Stimulated activated CD4-positive, alpha-beta T cell treated with anti-CD3 and anti-CD28 coated beads, TNF-alpha, amount 100 ng/mL, for 24 hours (primary cell): ENCODE measurements at regions not wholly inside any gene's neighbourhood (a gene's known extent, or its start where the extent isn't known, plus 50 kb on each side); places are given as distances from the start of the nearest gene placed in this dataset.
"Not testable (repeated sequence)": the region's sequence is repeated elsewhere in the genome, so short reads cannot be mapped to it uniquely, and the experiment has no call there.

Experiments
- DNase-seq, 3 experiments: peaks; one replicate each; pipeline ENCODE4 v3.0.0-alpha.2; 2020; ENCODE audit warnings: low read depth in 3 of 3

DNA sequence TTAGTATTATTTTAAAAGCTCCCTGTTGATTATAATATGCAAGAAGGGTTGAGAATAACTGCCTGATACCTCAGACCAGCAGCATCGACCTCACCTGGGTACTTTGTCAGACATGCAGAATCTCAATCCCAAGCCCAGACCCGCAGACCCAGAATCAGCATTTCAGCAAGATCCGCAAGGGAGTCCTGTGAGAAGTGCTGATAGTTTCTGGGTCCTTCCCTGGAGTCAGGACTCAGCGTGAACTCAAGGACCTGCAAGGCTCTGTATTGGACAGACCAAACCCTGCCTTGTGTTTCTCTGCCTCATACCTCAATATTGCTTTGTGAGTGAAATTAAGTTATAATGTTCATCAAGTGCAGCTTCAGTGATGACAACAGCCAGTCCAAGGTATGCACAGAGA, 149.5 kb upstream of the NPY start:
- DNase-seq = no peak

DNA sequence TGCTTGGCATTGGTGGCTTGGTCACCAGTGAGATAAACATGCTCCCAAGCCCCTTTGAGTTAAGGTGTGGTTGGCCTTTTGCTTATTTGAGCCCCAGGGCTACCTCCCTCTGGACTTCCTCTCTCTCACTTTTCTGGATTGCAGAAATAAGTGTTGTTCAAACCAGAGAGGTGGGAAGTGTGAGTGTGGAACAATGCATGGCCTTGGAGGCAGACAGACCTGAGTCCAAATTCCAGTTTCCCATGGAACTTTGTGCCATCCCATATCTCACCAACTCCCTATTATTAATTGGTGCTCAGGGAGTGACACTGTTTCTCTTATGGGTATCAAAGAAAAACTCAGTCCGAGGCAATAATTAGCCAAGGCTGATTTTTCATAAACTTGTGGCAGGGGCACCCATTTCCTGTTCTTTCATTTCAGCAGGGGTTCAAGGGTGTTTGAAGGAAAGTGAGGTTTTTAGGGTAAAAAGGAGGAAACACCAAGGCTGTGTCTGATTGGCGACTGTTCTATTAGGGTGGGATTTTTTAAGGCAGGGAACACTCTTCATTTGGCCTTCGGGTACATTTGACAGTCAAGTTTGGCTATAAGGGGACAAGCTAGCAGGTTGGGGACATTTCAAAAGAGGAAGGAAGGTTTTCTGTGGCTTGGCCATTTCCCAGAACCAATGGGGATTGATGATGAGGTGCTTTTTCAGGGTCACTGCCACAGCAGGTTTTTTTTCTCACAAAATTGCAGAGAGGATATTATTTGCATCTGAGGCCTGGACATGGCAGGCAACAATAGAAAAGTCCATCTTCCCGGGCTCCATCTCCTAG, 148.8 kb upstream of the NPY start:
- DNase-seq = no peak

DNA sequence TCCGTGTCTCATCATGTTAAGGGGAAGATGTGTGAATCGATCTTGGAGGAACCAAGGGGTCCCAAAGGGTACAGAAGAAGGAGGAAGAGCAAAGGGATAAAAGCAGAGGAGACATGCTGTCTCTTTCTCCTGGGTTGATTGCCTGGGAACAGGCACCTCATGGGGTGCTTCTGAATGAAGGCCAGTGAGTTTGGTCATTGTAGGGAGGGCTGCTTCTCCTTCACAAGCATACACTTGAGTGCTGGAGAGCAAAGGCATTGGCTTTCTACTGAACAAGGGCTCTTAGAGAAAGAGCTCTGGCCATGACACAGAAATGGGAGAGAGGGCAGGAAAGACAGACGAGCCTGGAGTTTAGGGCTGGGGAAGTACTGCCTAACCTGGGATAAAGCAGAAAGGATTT, 146.7 kb upstream of the NPY start:
- no peak for DNase-seq

DNA sequence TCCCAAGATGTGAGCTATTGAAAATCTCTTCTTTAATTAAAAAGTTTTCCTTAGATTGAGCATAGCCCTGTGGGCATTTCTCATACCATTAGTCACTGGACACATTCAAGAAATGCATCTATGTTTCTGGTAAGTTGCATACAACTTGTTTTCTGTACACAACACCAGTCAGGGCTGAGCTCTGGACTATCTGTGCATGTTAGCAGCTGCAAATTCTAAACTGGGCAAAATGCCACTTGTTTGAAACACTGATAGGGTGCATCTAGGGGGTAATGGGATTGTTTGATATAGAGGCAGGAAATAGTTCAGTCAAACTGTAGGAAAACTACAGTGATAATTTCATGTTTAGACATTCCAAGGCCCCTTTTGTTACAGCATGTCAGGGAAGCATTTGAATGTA, 145.6 kb upstream of the NPY start:
- no peak for DNase-seq

DNA sequence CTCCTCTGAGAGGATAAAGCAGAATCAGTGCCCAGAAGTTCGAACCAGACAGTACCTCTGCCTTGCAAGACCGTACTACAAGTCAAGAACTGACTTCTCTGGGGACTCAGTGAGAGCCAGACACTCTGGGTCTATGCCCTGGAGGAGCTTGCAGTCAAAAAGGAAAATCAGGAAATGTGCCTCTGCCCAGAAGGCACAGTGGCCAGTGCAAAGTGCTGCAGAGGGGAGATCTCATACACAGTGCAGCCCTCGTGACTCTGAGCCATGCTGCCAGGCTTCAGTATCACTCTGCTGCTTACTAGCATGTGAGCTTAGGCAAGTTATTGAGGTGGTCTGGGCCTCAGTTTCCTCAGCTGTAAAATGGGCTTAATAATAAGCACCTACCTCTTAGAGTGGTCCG, 144.0 kb upstream of the NPY start:
- no peak for DNase-seq

DNA sequence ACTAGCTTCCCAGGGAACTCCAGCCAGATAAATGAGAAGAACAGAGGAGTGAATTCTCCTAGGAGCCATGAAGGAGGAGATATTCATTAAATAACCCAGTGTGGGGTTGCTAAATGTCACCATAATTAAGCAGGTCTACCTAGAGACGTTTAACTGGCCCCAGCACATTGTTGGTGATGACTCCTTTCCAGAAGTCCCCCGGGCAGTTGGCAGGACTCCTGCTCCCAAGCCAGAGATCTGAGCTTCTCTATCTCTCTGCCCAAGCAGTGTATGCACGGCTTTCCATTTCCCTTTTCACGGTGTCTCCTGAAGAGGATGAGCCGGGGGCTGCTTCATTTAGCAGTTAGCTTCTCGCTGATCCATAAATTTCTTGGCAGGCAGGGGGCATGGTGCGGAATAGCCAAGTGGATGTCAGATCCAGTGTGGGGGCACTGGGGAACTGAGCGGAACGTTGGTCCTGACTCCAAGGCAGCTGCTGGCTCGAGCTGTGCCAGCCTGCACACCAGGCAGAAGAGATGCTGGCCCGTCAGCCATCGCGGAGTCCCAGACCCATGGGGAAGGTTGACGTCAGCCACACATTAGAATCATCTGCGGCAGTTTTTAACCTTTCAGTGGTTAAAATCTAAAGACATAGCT, 142.0 kb upstream of the NPY start:
- DNase-seq = no peak

DNA sequence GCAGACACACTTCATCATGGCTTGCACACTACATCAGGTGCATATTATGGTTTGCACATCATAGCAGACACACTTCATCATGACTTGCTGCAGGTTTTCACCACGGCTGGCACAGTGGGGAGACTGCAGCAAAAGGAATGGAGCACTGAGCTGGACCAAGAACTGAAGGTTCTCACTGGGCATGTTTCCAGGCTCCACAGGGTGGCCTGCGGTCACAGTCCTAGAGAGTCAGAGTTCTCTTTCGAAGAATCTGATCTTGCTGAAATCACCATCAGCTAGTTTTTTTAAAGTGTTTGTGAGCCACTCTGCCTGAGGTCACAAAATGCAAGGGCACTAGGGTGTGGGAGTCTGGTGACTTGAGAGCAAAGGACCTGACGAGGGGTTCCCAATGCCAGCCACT, 140.4 kb upstream of the NPY start:
- no peak for DNase-seq

DNA sequence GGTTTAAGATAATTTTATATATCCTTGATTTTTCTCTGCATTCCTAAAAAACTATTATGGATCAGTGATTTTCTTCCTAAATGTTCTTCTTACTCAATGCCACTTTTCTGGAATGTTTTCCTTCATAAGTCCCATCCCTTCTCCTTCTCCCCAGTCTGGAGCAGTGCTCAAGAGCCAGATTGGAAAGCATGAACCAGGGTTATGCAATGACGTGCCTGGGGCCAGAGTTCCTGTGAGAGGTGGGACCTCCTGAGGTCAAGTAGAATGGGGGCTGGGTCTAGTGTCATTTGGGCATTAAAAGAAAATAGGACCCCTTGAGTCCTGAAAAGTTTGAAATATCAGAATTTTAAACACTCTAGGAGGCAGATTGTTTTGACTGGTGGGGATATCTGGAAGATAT, 132.0 kb upstream of the NPY start:
- no peak for DNase-seq

DNA sequence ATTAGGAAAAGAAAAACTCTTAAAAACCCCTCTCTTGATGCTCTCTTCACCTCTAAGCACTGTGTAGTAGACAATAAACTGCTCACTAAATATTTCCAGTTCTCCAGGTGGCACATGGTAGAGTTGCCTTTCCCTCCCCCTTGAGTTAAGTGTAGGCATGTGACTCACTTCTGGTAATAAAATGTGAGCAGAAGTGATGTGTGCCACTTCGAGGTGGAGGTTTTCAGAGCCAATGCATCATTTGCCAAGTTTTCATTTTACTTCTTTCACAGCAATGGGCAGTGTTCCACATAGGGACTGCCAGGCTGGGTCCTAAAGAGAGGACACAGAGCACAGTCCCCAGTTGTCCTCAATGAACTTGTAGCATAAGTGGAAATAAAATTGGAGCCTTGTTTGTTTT, 131.6 kb upstream of the NPY start:
- no peak for DNase-seq

DNA sequence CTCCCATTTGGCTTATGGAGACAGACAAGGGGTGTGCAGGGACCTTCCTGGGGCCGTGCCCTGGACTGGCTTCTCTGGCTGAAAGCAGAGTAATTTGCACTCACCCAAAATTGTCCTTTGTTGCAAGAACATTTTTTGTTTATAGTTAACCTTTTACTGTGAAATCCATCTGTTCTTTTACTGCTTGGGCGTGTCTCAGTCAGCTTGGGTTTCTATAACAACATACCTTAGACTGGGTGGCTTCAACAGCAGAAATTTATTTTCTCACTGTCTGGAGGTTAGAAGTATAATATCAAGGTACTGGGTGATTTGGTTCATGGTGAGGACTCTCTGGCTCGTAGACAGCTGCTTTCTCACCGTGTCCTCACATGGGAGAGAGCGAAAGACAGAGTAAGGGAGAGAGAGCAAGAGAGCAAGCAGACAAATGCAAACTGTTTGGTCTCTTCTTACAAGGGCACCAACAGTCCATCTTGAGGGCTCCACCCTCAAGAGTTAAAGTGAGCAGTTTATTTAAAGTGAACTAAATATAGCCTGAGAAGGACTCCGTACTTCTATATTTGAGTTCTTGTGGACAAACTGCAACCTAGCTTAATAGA, 131.0 kb upstream of the NPY start:
- DNase-seq = no peak

DNA sequence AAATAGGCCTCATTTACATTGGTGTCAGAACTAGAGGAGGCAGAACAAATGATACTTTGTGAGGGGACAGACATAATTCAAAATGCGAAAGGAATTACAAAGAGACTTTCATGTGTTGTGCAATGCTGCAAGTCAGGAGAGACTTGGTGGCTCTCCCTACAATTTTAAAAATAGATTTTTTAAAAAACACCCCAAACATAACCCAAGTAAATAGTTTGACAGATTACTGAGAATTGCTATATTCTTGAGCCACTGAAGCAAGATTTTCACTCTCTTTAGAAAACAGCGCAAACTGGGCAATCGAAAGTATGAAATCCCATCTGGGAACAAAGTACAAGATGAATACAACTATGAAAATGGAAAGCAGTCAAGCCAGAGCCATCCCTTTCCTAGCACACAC, 126.3 kb upstream of the NPY start:
- DNase-seq = no peak

DNA sequence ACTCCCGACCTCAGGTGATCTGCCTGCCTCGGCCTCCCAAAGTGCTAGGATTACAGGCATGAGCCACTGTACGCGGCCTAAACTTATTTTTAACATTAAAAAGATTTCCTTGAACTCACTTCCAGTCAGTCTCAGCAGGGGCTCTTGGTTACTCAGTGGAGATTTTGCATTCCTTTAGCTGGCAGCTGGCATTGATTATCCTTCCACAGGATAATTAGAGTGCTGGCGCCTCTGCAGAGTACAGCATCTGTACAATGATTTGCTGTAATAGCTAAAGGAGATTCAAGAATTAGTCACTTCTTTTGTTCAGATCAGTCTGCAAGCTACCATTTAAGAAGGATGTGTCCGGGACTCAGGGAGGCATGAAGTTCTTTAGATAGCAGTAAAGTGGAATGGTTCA, 125.0 kb upstream of the NPY start:
- no peak for DNase-seq

DNA sequence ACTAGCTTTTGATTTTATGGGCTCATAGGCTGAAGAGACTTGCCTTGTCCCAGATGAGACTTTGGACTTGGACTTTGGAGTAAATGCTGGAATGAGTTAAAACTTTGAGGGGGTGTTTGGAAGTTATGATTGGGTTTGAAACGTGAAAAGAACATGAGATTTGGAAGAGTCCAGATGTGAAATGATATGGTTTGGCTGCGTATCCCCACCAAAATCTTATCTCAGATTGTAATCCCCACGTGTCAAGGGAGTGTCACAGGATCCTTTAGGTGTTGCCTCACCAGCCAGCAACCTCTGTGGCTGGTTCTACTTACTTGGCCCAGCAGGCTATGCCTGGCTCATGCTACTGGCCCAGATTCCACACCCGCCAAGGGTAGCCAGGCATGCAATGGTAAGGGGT, 119.6 kb upstream of the NPY start:
- DNase-seq = no peak

DNA sequence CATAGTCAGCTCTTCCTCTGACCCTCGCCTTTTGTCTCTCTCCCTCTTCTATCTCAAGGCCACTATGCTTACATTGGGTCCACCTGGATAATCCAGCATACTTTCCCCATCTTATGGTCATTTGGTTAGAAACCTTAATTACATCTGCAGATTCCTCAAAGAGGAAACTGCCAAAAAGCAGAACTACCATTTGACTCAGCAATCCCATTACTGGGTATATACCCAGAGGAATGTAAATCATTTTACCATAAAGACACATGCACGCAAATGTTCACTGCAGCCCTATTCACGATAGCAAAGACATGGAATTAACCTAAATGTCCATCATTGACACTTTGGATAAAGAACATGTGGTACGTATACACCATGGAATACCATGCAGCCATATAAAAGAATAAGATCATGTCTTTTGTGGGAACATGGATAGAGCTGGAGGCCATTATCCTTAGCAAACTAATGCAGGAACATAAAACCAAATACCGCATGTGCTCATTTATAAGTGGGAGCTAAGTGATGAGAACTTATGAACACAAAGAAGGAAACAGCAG, 114.8 kb upstream of the NPY start:
- no peak for DNase-seq

DNA sequence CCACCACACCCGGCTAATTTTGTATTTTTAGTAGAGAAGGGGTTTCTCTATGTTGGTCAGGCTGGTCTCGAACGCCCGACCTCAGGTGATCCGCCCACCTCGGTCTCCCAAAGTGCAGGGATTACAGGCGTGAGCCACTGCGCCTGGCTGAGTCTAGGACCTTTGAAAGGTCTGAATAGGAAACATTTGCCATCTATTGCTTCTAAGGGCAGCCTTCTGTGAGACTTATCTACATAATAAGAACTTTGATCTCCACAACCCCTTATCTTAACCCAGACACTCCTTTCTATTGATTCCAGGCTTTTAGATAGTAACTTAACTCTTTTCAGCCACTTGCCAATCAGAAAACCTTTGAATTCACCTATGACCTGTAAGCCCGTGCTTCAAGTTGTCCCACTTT, 112.0 kb upstream of the NPY start:
- DNase-seq = not testable (repeated sequence)

DNA sequence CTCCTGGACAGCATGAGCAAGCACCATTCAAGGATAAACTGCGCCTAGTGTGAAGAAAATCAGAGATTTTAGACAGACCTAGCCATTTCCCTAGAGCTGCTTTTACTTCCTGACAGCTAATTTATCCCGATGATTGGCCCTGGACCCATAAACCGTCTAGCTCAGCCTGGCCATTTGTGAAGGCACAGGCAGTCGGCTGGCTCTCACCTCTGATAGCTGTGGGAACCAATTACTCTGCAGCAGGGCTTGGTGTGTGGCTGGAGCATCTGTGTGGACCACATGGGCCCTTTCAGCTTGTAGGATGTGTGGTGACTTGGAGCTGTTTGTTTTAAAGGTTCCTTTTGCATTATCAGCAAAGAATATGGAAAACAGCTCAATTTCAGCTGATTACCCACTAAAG, 111.1 kb upstream of the NPY start:
- DNase-seq = no peak

DNA sequence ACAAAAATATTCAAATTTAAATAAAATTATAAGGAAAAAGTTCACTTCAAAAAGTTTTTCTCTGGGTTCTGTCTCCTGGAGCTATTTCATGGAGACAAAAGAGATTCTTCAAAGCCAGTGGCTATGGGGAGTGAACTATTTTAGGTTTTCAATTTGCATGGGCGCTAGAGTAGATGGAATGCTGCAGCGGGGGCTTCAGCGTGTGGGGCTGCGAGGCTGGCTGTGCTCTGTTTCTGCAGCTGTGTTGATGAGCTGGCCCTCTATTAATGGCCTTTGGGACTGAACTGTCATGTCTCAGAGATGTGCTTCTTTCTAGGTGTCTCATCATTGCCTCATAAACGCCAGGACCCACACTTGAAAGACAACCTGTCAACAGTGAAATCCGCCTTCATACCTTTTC, 108.4 kb upstream of the NPY start:
- no peak for DNase-seq

DNA sequence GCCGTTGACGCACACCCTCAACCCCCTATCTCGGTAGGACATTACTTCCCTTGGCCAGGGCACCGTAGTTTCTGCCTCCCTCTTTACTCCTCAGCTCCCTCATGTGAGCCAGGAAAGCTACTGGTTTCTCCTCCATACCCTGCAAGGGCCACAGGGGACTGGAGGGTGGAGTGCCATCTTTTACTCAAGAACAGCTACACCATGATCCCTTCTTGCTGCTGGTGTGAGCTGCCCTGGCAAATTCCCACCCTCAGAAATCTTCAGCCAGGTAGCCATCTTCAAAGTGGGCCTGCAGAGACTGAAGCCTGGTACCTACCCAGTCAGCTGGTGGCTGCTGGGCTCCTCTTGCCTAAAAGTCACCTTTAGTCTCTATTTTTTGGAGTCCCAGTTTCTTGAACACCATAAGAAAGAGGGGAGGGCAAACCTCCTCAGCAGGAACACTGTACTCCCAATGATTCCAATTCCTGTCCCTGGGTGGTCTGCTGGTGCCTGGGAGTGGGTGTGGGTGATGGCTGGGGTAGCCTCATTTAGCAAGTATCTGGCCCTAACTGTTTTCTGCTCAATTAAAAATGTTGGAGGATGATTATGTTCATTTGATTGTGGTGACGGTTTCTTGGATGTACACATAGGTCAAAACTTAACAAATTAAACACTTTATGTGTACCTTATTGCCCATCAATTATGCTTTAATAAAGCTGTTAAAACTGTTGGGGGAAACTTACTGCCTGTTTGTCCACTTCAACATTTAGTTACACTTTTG, 105.0 kb upstream of the NPY start:
- no peak for DNase-seq

DNA sequence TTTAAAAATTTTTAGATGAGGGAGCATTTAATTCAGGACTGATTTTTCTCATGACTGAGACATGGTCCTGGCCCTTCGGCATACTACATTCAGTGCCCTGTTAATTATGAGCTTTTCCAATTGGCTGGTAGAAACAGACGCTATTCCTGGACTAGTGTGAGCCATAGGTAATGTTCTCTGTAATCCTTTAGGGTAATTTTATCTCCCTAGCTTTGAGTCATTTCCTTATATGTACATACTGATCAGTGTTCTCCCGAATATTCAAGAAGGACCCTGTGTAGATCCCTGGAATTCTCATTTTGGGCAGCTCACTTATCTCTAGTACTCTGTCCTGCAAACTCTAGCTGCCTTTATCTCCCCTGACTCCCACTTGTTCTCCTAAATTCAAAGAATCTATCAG, 92.6 kb upstream of the NPY start:
- no peak for DNase-seq

DNA sequence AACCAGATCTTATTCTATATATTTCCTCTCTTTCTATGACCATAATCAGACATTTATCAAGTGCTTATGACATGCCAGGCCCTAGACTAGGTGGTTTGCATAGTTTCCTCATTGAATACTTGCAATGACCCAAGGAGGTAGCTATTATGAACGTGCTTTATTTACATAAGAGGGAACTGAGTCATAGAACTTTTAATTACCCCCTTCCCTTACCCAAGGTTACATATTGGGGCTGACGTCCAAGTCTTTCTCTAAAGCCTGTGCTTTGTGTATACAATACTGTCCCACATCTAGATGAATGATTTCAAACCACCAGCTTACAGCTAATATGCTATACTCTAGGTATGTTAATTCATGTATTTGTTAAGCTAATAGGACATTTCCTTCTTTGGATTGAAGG, 91.9 kb upstream of the NPY start:
- no peak for DNase-seq

DNA sequence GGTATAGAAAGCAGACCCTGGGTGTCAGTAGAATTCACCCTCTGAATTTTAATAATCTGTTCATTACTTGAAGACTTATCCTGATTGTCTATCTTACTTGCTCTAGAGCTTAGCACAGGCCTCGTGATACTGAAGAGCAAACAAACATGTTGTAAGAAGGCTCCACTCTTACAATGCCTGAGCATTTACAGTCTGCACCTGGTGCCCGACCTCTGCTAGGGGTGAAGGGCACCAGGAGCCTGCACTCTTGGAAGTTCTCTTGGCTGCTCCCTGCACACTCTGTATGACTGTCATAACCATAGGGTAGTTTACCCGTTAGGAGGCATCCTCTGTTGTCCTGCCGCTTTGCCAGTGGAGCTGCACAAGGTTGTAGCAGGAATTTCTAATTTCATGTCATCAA, 91.3 kb upstream of the NPY start:
- DNase-seq = no peak

DNA sequence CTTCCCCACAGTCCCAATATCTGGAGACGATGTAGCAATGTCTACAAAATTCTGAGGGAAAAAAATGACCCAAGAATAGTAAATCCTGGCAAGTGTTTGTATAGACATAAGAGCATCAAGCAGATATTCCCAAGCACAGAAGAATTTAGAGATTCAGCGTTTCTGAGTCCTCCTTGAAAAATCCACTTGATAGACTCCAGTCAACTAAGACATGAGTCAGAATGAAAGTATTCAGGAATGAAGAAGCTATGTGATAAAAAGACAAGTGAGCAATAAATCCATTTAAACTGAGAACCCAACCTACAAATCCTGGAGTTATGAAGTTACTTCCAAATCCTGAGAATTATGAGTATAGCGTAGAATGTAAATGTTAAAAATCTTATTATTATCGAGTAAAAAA, 86.1 kb upstream of the NPY start:
- DNase-seq = no peak
